Fibroblast of mammary gland (primary cell): ENCODE measurements at regions not wholly inside any gene's neighbourhood (a gene's known extent, or its start where the extent isn't known, plus 50 kb on each side); places are given as distances from the start of the nearest gene placed in this dataset.
"Not testable (repeated sequence)": the region's sequence is repeated elsewhere in the genome, so short reads cannot be mapped to it uniquely, and the experiment has no call there.

Source experiments
- DNase-seq: peaks from one replicate; pipeline ENCODE4 v3.0.0-alpha.2; 2010; ENCODE audit warnings: low read depth
- H3K4me3 ChIP-seq: 2 replicates; pipeline ENCODE4 v1.5.1; 2011; ENCODE audit warnings: low read depth, mild to moderate bottlenecking, low read length, moderate library complexity; ENCODE audit not compliant: control insufficient read depth

DNA sequence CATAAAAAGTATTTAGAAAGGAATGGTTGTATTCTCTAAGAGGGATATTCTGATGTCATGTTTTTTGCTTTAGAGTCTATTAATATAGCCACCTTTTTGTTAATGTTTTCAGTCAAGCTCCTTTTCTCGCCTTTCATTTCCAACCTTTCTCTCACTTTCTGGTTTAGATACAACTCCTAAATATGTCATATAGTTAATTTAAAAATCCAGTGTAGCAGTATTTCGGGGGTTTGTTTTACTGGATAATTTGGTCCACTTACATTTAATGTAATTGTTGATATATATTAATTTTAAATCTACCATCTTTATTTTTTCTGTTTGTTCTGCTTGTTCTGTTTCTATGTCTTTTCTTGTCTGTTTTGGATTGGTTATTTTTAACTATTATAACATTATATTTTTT is 121.1 kb downstream of the FAM72C start:
- H3K4me3 ChIP-seq, DNase-seq: not testable (repeated sequence)

DNA sequence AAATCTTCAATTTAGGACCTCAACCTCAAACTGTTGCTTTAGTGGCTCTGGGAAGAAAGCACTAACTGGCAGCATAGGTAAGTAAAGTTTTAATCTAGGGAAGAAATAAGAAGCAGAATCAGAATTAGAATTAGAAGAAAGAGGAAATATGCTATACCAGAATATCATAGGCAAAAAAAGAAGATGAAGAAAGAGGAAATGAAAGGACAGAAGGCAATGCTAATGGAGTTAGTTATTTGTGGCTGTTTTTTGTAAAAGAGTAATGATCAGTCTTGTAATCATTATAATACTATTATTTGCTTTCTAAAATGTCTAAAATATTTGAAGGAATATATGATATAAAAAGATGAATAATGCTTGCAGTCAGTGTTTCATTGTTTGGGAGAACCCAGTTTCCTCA is 122.9 kb downstream of the FAM72C start:
- not testable (repeated sequence) for H3K4me3 ChIP-seq, DNase-seq

DNA sequence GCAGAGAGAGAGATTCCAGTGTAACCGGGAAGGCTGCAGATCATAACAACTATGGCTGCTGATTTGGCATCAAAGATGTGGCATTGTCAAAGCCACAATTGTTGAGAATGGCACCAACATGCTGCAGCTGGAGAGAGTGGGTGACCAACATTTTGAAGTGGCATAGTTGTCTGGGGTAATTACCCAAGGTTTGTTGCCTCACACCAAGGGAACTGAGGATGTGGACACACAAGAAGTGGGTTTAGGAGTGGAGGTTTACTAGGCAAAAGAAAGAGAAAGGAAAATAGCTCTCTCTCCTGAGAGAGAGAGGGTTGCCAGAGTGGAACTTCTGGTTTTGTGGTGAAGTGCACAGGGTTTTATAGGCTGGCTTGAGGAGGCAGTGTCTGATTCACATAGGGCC is 126.6 kb downstream of the FAM72C start:
- not testable (repeated sequence) for DNase-seq, H3K4me3 ChIP-seq

- not testable (repeated sequence) for DNase-seq, H3K4me3 ChIP-seq
Observed at GRCh38 chr1:143842058-143842457, 129.7 kb downstream of the FAM72C start.

GRCh38 chr1:143839182-143839581 is 132.6 kb downstream of the FAM72C start:
- DNase-seq, H3K4me3 ChIP-seq: not testable (repeated sequence)

GRCh38 chr1:143838598-143838929 is 133.2 kb downstream of the FAM72C start:
- DNase-seq, H3K4me3 ChIP-seq: not testable (repeated sequence)

GRCh38 chr1:143837924-143838597 is 133.7 kb downstream of the FAM72C start:
- DNase-seq: not testable (repeated sequence)

DNA sequence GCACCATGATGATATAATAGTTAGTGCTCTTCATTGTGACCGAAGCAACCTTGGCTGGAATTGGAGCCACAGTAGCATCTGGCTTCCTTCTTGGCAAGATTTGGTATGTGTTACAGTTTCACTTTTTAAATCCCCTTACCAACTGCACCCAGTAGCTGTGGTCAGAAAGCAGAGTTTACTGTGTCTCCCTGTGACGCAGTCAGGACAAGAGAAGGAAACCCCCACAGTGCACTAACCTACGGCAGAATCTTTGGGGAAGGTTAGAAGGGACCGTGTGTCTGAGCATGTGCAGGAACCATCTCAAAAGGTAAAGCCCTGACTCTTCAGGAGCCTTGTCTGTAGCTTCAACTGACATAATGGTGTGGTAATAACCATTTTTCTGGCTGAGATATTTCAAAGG is 138.4 kb downstream of the FAM72C start:
- not testable (repeated sequence) for DNase-seq, H3K4me3 ChIP-seq

More at GRCh38 chr1:143837924-143838597, 133.7 kb downstream of the FAM72C start:
- H3K4me3 ChIP-seq: not testable (repeated sequence)

DNA sequence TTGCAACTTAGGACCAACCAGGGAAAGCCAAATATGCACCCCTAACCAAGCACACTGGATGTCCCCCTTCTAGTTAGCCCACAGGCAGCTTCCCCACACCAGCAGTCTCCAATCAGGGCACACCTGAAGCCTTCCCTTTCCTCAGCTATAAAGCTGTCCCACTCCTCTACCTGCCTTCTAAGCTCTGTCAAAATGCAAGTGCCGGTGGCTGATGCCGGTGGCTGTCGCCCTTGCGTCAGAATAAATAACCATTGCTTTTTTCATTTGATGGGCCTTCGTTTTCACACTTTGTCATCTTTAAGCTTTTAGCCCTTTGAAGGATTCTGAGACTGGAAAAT is 139.4 kb downstream of the FAM72C start:
- not testable (repeated sequence) for DNase-seq, H3K4me3 ChIP-seq

- H3K4me3 ChIP-seq, DNase-seq: not testable (repeated sequence)
Observed at GRCh38 chr1:143831479-143832378, 140.1 kb downstream of the FAM72C start.

DNA sequence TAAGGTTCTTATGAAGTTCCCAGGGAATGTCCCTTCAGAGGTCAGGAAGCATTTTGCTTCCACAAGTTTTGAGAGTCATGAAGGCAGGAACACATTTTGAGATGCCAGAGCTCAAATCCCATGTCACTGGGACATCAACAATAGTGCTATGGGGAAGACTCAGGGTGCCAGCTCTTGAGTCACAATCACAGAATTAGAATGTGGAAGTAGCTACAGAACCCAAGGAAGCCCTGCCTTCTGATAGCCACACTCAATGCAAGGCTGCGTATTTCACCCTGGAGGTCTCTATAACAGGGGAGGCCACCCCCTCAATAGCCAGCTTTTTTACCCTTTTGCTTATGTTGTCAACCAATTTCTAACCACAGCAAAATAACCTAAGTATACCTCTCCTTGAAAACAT is 145.6 kb downstream of the FAM72C start:
- DNase-seq, H3K4me3 ChIP-seq: not testable (repeated sequence)

GRCh38 chr1:143824266-143824665 is 147.5 kb downstream of the FAM72C start:
- not testable (repeated sequence) for DNase-seq

GRCh38 chr1:143820058-143820457 is 151.7 kb downstream of the FAM72C start:
- not testable (repeated sequence) for H3K4me3 ChIP-seq, DNase-seq

More at GRCh38 chr1:143824266-143824665, 147.5 kb downstream of the FAM72C start:
- not testable (repeated sequence) for H3K4me3 ChIP-seq

DNA sequence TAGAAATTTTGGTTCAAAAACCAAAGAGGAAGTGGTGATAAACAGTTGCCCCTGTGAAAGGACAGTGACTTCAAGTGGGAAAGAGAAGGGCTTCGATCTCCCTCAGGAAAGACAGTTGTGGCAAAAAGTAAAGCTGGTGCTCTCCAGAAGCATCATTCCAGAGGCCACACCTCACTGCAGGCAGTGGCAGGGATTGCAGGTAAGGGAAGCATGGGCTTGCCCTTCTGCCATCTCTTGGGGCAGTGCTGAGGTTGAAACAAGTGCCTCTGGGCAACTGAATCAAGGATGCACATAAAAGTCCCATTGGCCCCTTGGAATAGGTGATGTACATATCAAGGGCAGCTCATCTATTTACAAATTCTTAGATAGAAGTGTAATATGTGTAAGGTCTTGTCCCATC is 155.4 kb downstream of the FAM72C start:
- not testable (repeated sequence) for DNase-seq, H3K4me3 ChIP-seq

DNA sequence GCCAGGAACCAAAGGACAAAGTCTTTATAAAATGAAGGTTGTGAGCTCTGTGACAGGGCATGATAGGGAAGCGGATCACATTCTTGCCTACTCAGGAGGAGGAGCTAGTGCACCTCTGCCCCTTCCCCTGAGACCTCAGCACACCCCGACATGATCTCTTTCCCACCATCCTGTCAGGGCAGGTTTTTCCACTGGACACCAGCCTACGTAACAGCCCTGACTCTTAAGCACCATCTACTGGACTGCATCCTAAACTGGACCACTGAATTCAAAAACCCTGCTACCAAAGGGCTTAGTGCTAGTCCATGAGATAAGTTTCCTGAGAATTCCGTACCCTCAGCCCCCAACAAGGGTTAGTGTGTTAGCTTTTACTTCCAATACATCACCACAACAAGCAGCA is 166.4 kb downstream of the FAM72C start:
- not testable (repeated sequence) for DNase-seq, H3K4me3 ChIP-seq

DNA sequence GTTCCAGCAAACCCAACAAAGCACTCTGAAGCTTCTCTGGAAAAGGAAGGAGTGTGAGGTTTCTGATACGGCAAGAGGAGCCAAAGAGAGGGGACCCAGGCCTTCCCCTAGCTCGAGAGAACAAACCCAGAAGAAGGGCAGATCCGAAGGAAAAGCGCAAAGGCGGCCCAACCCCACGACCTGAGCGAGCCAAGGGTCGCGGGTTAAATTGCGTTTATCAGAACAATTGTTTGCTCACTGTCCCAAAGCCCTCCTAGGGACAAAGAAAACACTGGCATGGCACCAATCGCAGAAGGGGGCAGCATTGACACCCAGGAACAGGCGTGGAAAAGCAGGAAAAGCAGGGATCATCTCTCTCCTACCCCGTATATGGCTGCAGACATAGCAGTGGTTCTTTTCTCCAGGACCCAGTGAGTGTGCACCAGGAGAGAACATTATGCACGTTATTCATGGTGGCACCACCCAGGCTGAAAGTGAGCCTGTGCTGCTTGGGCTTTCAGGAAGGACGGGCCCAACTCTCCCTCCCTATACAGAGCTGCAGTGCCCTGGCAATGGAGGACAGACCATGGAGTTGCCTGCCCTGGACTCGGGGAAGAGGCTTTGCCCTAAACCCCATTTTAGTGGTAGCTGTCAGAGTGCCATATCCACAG is 167.0 kb downstream of the FAM72C start:
- peak overlapping the region; percentile 31 for H3K4me3 ChIP-seq
- DNase-seq: not testable (repeated sequence)

DNA sequence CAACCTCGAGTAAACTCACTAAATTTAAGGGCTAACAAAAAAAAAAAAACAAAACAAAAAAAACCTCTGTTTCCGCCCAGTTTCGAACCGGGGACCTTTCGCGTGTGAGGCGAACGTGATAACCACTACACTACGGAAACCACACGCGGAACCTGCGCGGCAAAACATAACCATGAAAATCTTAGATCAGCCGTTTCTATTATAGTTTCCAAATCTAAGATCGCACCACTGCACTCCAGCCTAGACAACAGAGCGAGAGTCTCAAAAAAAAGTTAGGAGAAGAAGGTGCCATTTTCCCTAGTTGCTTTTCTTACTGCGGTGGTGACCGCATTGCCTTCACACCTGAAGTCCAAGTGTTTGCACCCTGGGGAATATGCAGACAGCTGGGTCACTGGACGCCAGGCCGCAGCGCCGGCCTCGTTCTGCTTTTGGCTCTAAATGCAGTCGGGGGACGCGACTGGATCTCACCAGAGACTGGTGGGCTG is 167.8 kb downstream of the FAM72C start:
- peak overlapping the region; percentile 68 for H3K4me3 ChIP-seq
- peak; percentile 54 for DNase-seq

- H3K4me3 ChIP-seq, DNase-seq: not testable (repeated sequence)
Observed at GRCh38 chr1:143803095-143803494, 168.7 kb downstream of the FAM72C start.

- DNase-seq, H3K4me3 ChIP-seq: not testable (repeated sequence)
Observed at GRCh38 chr1:143799568-143800187, 172.1 kb downstream of the FAM72C start.
